Stimulated activated naive CD8-positive, alpha-beta T cell treated with anti-CD3 and anti-CD28 coated beads, Interleukin-15, amount 100 ng/mL, for 72 hours (primary cell): ENCODE measurements at regions not wholly inside any gene's neighbourhood (a gene's known extent, or its start where the extent isn't known, plus 50 kb on each side); places are given as distances from the start of the nearest gene placed in this dataset.
"Not testable (repeated sequence)": the region's sequence is repeated elsewhere in the genome, so short reads cannot be mapped to it uniquely, and the experiment has no call there.

Source experiments
- ATAC-seq: fragments of 150-1000 bp; cut with Tn5 transposase; 2 replicates; pipeline ENCODE4 v1.10.0; 2021; ENCODE audit warnings: mild to moderate bottlenecking, moderate library complexity
- DNase-seq, 2 donors: peaks; one replicate each; pipeline ENCODE4 v3.0.0; 2021 to 2022
- H3K27ac Mint-ChIP-seq, 2 donors: one replicate each; pipeline ENCODE4 v1.8.0; 2022; ENCODE audit warnings: mild to moderate bottlenecking in 2 of 2, mixed read lengths in 2 of 2, moderate library complexity in 2 of 2
- H3K27me3 Mint-ChIP-seq: one replicate; pipeline ENCODE4 v1.8.0; 2022; ENCODE audit warnings: mixed read lengths
- H3K4me1 Mint-ChIP-seq: one replicate; pipeline ENCODE4 v1.8.0; 2022; ENCODE audit warnings: mild to moderate bottlenecking, mixed read lengths
- H3K4me3 Mint-ChIP-seq, 2 donors: one replicate each; pipeline ENCODE4 v1.8.0; 2022; ENCODE audit warnings: mild to moderate bottlenecking in 2 of 2, mixed read lengths in 2 of 2, moderate library complexity in 1 of 2
- H3K9me3 Mint-ChIP-seq, 2 donors: one replicate each; pipeline ENCODE4 v1.8.0; 2022; ENCODE audit warnings: mixed read lengths in 2 of 2

DNA sequence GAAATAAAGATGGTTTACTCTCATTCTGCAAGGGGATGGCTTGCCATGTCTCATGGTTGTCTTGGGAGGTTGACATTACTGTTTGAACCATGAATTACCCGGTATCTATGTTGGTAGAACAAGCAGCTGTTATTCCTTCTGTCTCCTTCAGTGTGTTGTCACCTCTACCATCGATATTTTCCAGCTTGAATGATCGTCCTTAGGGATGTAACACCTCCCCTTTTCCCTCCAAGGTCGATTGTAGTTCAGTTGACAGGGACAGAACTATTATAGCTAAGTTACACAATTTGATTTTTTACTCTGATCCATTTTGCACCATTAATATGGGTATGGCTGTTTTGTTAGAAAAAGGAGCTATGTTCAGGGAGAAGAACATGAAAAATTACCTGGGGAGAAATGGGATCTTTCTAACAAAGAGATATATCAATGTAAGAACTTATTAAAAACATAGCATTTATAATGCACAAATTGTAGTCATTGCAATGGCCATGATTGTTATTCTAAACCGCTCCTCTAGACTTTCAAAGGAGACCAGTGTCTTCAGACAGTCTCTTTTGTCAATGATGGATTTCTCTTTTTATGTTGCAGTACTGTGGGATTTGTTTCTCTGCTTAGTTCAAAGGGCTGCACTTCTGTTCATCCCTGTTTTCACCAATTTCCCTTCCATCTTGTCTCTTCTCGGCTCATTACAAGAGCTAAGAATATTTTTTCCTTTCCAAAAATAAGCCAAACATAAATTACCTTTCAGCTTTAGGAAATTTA is 681.6 kb downstream of the PRIM2 start:
- not testable (repeated sequence) for H3K4me3 Mint-ChIP-seq, H3K9me3 Mint-ChIP-seq, DNase-seq, ATAC-seq, H3K27ac Mint-ChIP-seq, H3K4me1 Mint-ChIP-seq
- peaks cover 11% of the 10 kb centered on the region for H3K27me3 Mint-ChIP-seq

DNA sequence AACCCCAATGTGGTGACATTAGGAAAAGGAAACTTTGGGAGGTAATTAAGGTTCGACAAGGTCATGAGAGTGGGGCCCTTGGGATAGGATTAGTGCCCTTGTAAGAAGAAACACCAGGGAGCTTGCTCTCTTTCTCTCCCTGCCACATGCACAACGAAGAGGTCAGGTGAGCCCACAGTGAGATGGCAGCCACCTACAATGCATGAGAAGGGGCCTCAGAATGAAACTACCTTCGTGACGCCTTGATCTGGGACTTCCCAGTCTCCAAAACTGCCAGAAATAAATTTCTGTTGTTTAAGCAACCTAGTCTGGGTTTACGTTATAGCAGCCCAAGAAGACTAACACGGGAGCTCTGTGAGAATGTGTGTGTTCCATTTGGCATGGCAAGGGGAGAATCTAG is 682.8 kb downstream of the PRIM2 start:
- not testable (repeated sequence) for H3K9me3 Mint-ChIP-seq, H3K4me3 Mint-ChIP-seq, ATAC-seq, H3K27ac Mint-ChIP-seq, H3K4me1 Mint-ChIP-seq, DNase-seq
- H3K27me3 Mint-ChIP-seq, result peaks cover 11% of the 10 kb centered on the region

DNA sequence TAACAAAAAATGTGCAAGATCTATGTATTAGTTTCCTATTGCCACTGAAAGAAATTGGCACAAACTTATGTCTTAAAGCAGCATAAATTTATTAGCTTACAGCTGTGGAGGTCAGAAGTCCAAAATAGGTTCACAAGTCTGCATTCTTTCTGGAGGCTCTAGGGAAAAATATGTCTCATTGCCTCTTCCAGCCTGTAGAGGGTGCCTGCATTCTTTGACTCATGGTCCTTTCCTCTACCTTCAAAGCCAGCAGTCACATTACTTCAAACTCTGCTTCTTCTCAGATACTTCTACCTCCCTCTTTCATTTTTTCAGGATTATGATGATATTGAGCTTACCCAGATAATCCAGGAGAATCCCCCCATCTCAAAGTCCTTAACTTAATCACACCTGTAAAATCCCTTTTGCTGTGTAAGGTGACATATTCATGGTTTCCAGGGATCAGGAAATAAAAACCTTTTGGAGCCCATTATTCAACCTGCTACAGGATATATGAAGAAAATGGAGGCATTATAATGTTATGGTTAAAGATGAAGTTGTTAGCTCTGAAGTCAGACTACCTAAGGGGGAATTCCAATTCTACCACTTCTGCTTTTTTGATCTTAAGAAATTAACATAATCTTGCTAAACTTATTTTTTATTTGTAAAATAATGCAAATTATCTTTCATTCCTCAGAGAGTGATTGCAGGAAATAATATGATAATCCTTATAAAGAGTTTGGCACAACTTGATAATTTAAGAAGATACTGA is 686.2 kb downstream of the PRIM2 start:
- not testable (repeated sequence) for H3K4me1 Mint-ChIP-seq, H3K27me3 Mint-ChIP-seq, H3K9me3 Mint-ChIP-seq, H3K27ac Mint-ChIP-seq, DNase-seq, ATAC-seq, H3K4me3 Mint-ChIP-seq

DNA sequence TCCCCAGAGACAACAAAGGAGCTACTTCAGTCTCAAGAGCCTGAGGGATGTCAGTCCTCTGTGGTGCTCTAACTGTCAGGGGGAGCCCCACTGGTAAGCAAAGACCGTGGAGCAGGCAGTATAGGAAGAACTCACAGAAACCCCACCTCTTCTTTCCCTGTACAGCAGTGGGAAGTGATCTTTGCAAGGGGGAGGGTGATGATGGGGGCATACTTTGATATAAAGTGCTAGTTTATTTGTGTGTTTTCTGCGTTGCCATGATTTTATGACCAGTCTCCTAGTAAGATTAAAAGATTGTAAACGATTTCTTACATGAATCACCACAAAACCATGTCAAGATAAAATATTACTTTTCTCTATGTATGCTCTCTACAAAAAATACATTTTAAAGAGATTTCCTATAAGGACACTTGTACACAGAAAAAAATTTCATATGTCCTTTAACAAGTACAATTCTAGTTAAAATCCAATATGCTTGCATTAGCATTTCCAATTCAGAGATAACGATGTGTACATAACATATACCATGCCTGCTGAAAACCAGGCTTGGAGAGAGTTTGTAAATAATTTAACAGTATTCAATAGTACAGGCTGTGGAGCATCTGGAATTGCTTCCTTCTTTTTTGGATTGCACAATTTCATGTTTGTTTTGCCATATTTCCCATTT is 690.0 kb downstream of the PRIM2 start:
- H3K4me1 Mint-ChIP-seq, H3K4me3 Mint-ChIP-seq, ATAC-seq, H3K27me3 Mint-ChIP-seq, H3K9me3 Mint-ChIP-seq, H3K27ac Mint-ChIP-seq, DNase-seq: not testable (repeated sequence)

DNA sequence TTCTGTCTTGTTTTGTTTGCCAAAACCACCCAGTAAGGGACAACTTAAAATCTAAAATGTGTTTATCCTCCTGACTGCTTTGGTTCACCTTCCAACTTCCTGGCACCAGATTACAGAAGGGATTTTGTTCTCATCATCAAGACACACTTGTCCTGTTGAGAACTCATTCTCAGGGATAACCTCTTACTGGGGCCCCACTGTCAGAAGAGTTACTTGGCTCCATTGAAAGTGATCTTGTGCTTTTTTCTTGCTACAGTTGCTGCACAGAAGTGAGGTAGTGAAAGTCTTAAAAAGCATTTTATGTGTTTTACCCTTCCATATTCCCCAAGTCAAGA is 690.5 kb downstream of the PRIM2 start:
- H3K27ac Mint-ChIP-seq, H3K4me3 Mint-ChIP-seq, H3K9me3 Mint-ChIP-seq, H3K27me3 Mint-ChIP-seq, H3K4me1 Mint-ChIP-seq, DNase-seq, ATAC-seq: not testable (repeated sequence)

DNA sequence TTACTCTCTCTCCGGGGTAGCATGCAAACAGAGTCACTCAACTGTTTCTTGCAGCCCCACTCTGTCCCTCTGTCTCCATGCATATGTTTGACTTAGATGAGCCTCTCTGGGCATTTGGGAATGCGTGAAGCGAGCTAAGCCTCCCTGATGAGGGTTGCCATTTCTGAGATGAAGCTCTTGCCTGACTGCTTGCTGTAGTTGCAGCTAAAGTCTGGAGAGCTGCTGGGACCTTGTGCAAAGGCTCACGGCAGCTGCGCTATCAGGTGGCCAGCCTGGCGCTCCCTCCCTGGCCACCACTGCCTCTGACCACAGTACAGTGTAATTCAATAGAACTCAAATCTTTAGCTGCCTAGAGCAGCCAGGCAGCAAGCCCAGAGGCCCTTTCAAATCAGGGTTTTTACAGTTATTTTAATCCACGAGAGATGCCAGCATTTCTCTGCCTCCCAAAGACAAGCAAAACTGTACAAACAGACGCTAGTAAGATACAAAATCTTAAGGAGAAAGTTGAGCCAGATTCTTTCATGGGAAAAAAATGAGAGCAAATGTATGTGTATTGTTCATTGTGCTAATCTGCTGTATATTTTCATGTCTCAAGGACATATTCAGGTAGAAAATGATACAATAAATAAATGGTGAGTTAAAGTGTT is 694.6 kb downstream of the PRIM2 start:
- not testable (repeated sequence) for H3K27ac Mint-ChIP-seq, H3K4me3 Mint-ChIP-seq, ATAC-seq

DNA sequence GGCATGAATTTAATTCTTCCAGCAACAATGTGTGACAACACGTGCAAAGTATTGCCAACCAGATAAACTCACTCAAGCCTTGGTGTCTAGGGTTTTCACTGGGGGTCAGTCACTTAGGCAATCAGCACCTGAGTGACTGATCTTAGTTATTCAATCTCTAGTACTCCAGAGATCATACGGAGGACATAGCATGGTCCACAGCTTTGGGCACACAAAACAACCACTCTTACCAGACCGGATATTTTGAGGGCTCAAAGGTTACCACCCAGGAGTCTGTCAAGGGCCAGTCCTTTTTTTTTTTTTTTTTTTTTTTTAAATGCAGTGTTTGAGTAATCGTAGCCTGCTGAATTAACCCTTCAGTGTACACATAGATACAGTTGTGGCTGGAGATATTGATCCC is 699.2 kb downstream of the PRIM2 start:
- H3K9me3 Mint-ChIP-seq, DNase-seq, H3K4me3 Mint-ChIP-seq, H3K27me3 Mint-ChIP-seq, H3K4me1 Mint-ChIP-seq, H3K27ac Mint-ChIP-seq, ATAC-seq: not testable (repeated sequence)

More for the DNA sequence above, 694.6 kb downstream of the PRIM2 start:
- not testable (repeated sequence) for H3K27me3 Mint-ChIP-seq, H3K9me3 Mint-ChIP-seq, DNase-seq, H3K4me1 Mint-ChIP-seq

DNA sequence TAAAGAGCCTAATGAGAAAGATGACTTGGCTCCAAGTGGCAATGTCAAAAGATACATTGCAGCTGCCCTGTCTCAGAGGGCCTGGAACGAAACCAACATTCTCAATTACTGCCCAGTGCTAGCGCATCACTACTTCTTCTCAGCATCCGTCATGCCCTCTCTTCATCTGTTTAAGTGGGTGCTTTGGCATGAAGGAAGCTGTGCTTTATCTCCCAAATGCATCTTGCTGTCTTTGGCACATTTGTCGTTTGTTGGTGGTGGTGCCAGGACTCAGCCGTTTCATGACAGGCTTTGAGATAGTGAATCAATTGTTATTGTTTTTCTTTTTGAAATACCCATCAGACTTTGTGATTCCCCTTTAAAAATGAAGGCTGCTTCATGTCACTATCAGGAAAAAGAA is 710.8 kb downstream of the PRIM2 start:
- not testable (repeated sequence) for DNase-seq, H3K9me3 Mint-ChIP-seq, H3K4me3 Mint-ChIP-seq, H3K27me3 Mint-ChIP-seq, H3K4me1 Mint-ChIP-seq, H3K27ac Mint-ChIP-seq, ATAC-seq

DNA sequence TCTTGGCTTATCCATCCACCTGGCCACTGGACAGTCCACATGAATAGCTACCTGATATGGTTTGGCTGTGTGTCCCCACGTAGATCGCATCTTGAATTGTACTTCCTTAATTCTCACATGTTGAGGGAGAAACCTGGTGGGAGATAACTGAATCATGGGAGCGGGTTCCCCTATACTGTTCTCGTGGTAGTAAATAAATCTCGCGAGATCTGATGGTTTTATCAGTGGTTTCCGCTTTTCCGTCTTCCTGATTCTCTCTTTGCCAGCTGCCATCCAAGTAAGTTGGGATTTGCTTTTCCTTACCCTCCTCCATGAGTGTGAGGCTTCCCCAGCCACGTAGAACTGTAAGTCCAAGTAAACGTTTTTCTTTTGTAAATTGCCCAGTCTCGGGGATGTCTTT is 720.8 kb downstream of the PRIM2 start:
- DNase-seq, H3K4me3 Mint-ChIP-seq, H3K27ac Mint-ChIP-seq, H3K9me3 Mint-ChIP-seq, H3K27me3 Mint-ChIP-seq, H3K4me1 Mint-ChIP-seq, ATAC-seq: not testable (repeated sequence)

DNA sequence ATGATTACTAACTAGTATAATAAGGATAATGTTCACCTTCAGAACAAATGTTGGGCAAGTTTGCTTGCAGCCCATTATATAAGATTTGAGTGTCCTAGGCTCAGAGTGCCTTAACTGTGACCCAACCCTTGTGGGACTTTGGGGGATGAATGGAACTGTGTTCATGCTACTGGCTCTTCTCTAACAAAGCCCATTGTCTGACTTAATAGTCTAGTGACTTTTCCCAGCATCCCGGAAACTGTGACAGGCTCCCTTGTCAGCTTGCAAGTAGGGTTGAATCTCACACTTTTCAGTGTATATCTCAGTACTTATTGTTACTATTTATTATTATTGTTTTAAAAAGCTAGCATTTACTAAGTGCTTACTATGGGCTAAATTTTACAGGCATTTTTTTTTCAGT is 729.2 kb downstream of the PRIM2 start:
- not testable (repeated sequence) for H3K4me1 Mint-ChIP-seq, H3K27me3 Mint-ChIP-seq, H3K9me3 Mint-ChIP-seq, ATAC-seq, H3K4me3 Mint-ChIP-seq, DNase-seq, H3K27ac Mint-ChIP-seq

DNA sequence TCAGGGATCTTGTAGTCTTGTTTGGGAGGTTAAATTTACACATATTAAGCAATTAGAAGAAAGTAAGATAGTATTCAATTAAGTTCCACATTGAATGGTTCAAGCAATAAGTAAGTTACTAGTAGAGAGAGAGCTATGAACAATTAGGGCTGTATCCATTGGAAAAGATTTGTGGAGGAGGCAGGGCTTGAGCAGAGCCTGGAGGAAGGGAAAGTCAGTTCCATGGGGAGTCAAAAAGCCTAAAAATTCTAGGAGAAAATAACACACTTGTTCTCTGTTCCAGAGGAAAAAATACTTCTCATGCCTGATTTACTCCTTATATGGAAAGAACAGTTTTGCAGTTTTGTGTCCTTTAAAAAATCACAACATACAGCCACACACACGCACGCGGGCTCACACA is 730.0 kb downstream of the PRIM2 start:
- H3K27ac Mint-ChIP-seq, H3K27me3 Mint-ChIP-seq: not testable (repeated sequence)

DNA sequence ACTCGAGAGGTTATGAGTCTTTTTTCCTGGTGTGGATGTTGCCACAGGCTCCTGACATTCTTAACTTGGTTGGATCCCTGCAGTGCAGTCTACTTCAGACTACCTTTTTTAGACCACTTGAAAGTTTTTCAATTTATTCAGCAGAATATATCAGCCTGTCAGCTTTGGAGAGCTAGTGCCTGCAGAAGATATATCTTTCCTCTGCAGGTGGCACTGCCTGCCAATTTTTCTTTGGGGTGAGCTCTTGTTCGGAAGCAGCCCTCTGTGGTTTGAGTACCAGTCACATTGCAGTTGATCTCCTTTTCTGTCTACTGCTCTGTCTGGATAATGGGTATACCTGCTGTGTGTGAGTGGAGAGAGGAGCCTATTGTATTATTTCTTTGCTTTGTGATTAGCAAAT is 730.4 kb downstream of the PRIM2 start:
- not testable (repeated sequence) for H3K27me3 Mint-ChIP-seq, DNase-seq, H3K9me3 Mint-ChIP-seq, H3K4me3 Mint-ChIP-seq, ATAC-seq, H3K4me1 Mint-ChIP-seq, H3K27ac Mint-ChIP-seq

More for the DNA sequence above, 730.0 kb downstream of the PRIM2 start:
- H3K9me3 Mint-ChIP-seq, H3K4me1 Mint-ChIP-seq, ATAC-seq, DNase-seq, H3K4me3 Mint-ChIP-seq: not testable (repeated sequence)

DNA sequence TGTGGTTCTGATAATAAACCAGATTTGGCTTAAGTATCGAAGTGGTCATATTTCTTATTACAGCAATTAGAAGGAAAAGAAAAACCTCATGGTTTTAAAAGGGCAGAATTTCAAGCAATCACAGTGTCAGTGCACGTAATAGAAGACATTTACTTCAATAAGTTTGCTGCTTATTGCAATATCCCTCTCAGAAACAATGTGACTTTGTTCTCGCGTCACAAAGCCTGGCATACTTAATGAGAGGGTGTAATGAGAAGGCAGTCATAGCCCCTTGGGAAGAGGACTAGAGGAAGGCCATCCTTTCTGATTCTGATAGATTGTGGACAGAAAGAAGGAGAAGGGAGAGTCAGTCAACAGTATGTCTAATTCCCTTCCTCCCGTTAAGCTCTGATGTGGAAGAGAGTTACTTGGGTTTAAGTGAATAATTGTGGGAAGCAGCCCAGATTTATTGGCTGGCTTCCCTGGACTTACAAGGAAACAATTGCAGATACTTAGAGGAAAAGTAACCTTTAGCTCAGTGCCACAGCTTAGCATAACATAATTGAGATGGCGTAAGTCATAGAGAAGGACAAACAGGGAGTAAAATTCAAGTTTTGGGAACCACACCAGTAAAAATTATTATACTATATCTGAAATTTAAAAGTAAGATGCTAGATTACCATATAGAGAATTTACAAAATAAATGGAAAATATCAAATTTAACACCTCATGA is 738.2 kb downstream of the PRIM2 start:
- not testable (repeated sequence) for H3K27ac Mint-ChIP-seq, DNase-seq, H3K27me3 Mint-ChIP-seq, H3K4me3 Mint-ChIP-seq, ATAC-seq, H3K9me3 Mint-ChIP-seq, H3K4me1 Mint-ChIP-seq

DNA sequence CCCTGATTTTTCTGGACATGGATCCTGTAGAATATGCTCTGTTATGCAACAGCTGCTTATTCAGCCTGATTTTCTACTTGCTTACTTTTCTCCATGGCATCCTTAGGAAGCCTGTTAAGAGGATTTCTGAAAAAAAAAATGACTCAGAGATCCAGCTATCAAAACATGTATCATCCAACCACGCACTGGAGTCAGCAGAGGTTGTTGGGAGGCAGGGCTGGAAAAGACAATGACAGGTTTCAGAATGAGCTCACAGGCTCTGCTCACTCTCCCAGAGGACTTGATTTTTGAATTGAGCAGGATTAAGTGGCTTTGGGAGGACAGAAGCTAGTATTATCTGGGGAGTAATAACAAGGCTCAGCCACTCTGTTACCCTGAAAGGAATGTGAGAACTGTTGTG is 742.3 kb downstream of the PRIM2 start:
- H3K9me3 Mint-ChIP-seq, H3K4me1 Mint-ChIP-seq, H3K27me3 Mint-ChIP-seq, H3K27ac Mint-ChIP-seq, H3K4me3 Mint-ChIP-seq, DNase-seq, ATAC-seq: not testable (repeated sequence)

DNA sequence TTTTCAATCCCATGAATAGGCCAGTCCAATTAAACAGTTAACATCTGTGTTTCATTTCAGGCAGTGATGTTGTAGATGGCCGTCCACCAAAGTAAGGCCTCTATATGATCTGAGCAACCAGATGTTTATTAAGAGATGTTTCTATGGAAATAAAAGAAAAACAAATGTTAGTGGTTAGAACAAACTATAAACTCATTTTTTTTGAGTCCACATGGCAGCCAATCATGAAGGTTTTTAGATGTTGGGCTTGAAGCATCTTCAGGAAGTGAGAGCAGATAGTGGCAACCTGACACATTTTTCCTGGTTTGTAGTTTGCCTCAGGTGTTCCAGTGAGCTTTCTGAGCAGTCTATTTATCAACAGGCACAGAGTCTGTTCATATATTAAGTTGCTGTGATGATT is 746.1 kb downstream of the PRIM2 start:
- DNase-seq, ATAC-seq, H3K9me3 Mint-ChIP-seq, H3K27ac Mint-ChIP-seq, H3K27me3 Mint-ChIP-seq, H3K4me3 Mint-ChIP-seq, H3K4me1 Mint-ChIP-seq: not testable (repeated sequence)
